Endodermal cell (in vitro differentiated cells): ENCODE measurements at regions not wholly inside any gene's neighbourhood (a gene's known extent, or its start where the extent isn't known, plus 50 kb on each side); places are given as distances from the start of the nearest gene placed in this dataset.

Experiments used
- DNase-seq: peaks from one replicate; pipeline ENCODE4 v3.0.0-alpha.2; 2017
- H3K27ac ChIP-seq: 2 replicates; pipeline ENCODE4 v1.5.1; 2013; ENCODE audit warnings: mild to moderate bottlenecking, low read depth, low read length, moderate library complexity
- H3K27me3 ChIP-seq: 2 replicates; pipeline ENCODE4 v1.6.1; 2013; ENCODE audit warnings: mild to moderate bottlenecking, low read length, moderate library complexity; ENCODE audit not compliant: insufficient read depth, control insufficient read depth, poor library complexity, severe bottlenecking
- H3K36me3 ChIP-seq: 2 replicates; pipeline ENCODE4 v1.7.0; 2013; ENCODE audit warnings: mild to moderate bottlenecking, low read length, moderate library complexity; ENCODE audit not compliant: control insufficient read depth, insufficient read depth
- H3K4me1 ChIP-seq: one replicate; pipeline ENCODE4 v1.7.0; 2013; ENCODE audit warnings: low read length; ENCODE audit not compliant: control insufficient read depth, insufficient read depth
- H3K4me3 ChIP-seq: 2 replicates; pipeline ENCODE4 v1.5.1; 2013; ENCODE audit warnings: mild to moderate bottlenecking, low read length, moderate library complexity
- H3K9ac ChIP-seq: 2 replicates; pipeline ENCODE4 v1.6.1; 2013; ENCODE audit warnings: mild to moderate bottlenecking, low read length, moderate library complexity; ENCODE audit not compliant: poor library complexity, severe bottlenecking; ENCODE audit errors: extremely low read depth
- H3K9me3 ChIP-seq: 2 replicates; pipeline ENCODE4 v1.6.1; 2013; ENCODE audit warnings: mild to moderate bottlenecking, low read length, moderate library complexity; ENCODE audit not compliant: control insufficient read depth
- H3K27ac Mint-ChIP-seq: 2 replicates; pipeline ENCODE4 v1.8.0; 2020; ENCODE audit warnings: mixed read lengths
- H3K27me3 Mint-ChIP-seq: 2 replicates; pipeline ENCODE4 v1.8.0; 2021; ENCODE audit warnings: mild to moderate bottlenecking, mixed read lengths; ENCODE audit not compliant: insufficient read depth
- H3K36me3 Mint-ChIP-seq: 2 replicates; pipeline ENCODE4 v1.8.0; 2020; ENCODE audit warnings: low read depth, mixed read lengths
- H3K4me1 Mint-ChIP-seq: 2 replicates; pipeline ENCODE4 v1.8.0; 2020; ENCODE audit warnings: mixed read lengths
- H3K4me3 Mint-ChIP-seq: 2 replicates; pipeline ENCODE4 v1.8.0; 2020; ENCODE audit warnings: mild to moderate bottlenecking, moderate library complexity, mixed read lengths
- H3K9me3 Mint-ChIP-seq: 2 replicates; pipeline ENCODE4 v1.8.0; 2020; ENCODE audit warnings: mild to moderate bottlenecking, mixed read lengths
- CTCF ChIP-seq: fragments of 200-600 bp; sonication (generic); conservative IDR thresholded peaks from 2 replicates; pipeline ENCODE4 v1.5.0; 2021; ENCODE audit warnings: antibody characterized with exemption, mild to moderate bottlenecking
- WGBS, 2 experiments: methylation state at CpG; one replicate each; pipeline versions ENCODE4 v1.1.5 to v1.1.7; 2013; ENCODE audit warnings: missing lambda C conversion rate in 2 of 2, mixed read lengths in 1 of 2; ENCODE audit not compliant: insufficient coverage in 1 of 2, insufficient read length in 1 of 2; 5-methylcytosine and 5-hydroxymethylcytosine counted together

- no peak overlapping the region for H3K4me3 ChIP-seq
- no peak for TF ChIP-seq CTCF
- no peaks in the 10 kb centered on the region for H3K4me1 ChIP-seq
- Mint-ChIP-seq H3K9me3 (no peaks in the 10 kb centered on the region), H3K4me1 (peaks cover 4% of the 10 kb centered on the region), H3K36me3 (no peaks in the 10 kb centered on the region), H3K27me3 (peaks cover 3% of the 10 kb centered on the region), H3K4me3 (no peak overlapping the region), H3K27ac (no peak overlapping the region)
- no peak overlapping the region for H3K9ac ChIP-seq
- H3K9me3 ChIP-seq, result no peaks in the 10 kb centered on the region
- H3K36me3 ChIP-seq, result no peaks in the 10 kb centered on the region
- WGBS, 2 experiments, result 89 to 100% methylated on average over 2 to 4 of the region's 4 CpGs
- DNase-seq, result no peak
- peaks cover 16% of the 10 kb centered on the region for H3K27me3 ChIP-seq
- no peak overlapping the region for H3K27ac ChIP-seq
Observed at GRCh38 chr3:187949093-187949820, 204.0 kb upstream of the BCL6 start.

GRCh38 chr3:187950671-187951070 is 203.3 kb upstream of the LPP start:
- H3K27ac Mint-ChIP-seq, result no peak overlapping the region

GRCh38 chr3:187951452-187952190 is 202.3 kb upstream of the LPP start:
- WGBS, 2 experiments, result 85 to 100% methylated on average over 1 of the region's 1 CpG
- Mint-ChIP-seq H3K9me3 (no peaks in the 10 kb centered on the region), H3K27ac (no peak overlapping the region), H3K27me3 (peaks cover 5% of the 10 kb centered on the region), H3K4me1 (peaks cover 4% of the 10 kb centered on the region), H3K36me3 (no peaks in the 10 kb centered on the region), H3K4me3 (no peak overlapping the region)
- H3K4me1 ChIP-seq, result no peaks in the 10 kb centered on the region
- H3K36me3 ChIP-seq, result no peaks in the 10 kb centered on the region
- no peak overlapping the region for H3K4me3 ChIP-seq
- no peak overlapping the region for H3K9ac ChIP-seq
- no peak for TF ChIP-seq CTCF
- H3K27ac ChIP-seq, result no peak overlapping the region
- no peaks in the 10 kb centered on the region for H3K27me3 ChIP-seq
- DNase-seq, result no peak
- no peaks in the 10 kb centered on the region for H3K9me3 ChIP-seq

More at GRCh38 chr3:187950671-187951070, 203.3 kb upstream of the LPP start:
- no peaks in the 10 kb centered on the region for H3K36me3 ChIP-seq
- WGBS, 2 experiments, result 97 to 100% methylated on average over 2 to 4 of the region's 4 CpGs
- no peak overlapping the region for H3K9ac ChIP-seq
- Mint-ChIP-seq H3K4me1 (peaks cover 4% of the 10 kb centered on the region), H3K27me3 (peaks cover 5% of the 10 kb centered on the region), H3K4me3 (no peak overlapping the region), H3K9me3 (no peaks in the 10 kb centered on the region), H3K36me3 (no peaks in the 10 kb centered on the region)
- no peaks in the 10 kb centered on the region for H3K4me1 ChIP-seq
- H3K27me3 ChIP-seq, result peaks cover 2% of the 10 kb centered on the region
- H3K4me3 ChIP-seq, result no peak overlapping the region
- H3K9me3 ChIP-seq, result no peaks in the 10 kb centered on the region
- TF ChIP-seq CTCF, result no peak
- DNase-seq, result no peak
- H3K27ac ChIP-seq, result no peak overlapping the region
